ENCODE measurements at regions not wholly inside any gene's neighbourhood (a gene's known extent, or its start where the extent isn't known, plus 50 kb on each side); places are given as distances from the start of the nearest gene placed in this dataset.

DNA sequence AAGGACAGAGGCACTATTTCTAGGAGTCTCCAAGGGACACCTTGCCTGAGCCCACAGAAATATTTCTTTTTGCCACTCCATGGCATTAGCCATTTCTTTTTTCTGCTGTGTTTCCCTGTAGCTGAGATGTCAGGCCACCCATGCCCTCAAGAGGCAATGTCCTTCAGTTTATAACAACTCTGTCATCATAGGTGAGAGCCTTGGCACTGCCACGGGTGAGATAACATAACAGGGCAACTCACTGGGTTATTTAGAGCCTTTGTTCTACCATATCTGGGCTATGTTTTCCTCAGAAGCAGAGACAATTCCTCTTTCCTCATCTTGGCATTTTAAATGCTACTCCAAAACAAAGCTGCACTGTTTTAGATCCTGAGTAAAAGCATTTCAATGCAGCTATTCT is 99.9 kb upstream of the MAOA start:
- TF ChIP-seq POLR2A (IDR thresholded peaks at IDR 0.05; ENCODE audit: low read length) (no peak), GATA1 (IDR thresholded peaks at IDR 0.05; ENCODE audit: low read depth, low read length) (no peak)

All from erythroblast (primary cell).